C4-2B (cell line): ENCODE measurements at regions not wholly inside any gene's neighbourhood (a gene's known extent, or its start where the extent isn't known, plus 50 kb on each side); places are given as distances from the start of the nearest gene placed in this dataset.

Experiments
- H3K27ac ChIP-seq: fragments of 450-650 bp; 2 replicates; pipeline ENCODE4 v1.5.1; 2017
- ZFX ChIP-seq: fragments of 450-650 bp; IDR thresholded peaks from 2 replicates; pipeline ENCODE4 v1.6.1; 2017
- TF ChIP-seq, protein P1 (sequence below): fragments of 450-650 bp; conservative IDR thresholded peaks from 2 replicates; pipeline ENCODE4 v1.5.1; 2017; ENCODE audit warnings: mild to moderate bottlenecking

DNA sequence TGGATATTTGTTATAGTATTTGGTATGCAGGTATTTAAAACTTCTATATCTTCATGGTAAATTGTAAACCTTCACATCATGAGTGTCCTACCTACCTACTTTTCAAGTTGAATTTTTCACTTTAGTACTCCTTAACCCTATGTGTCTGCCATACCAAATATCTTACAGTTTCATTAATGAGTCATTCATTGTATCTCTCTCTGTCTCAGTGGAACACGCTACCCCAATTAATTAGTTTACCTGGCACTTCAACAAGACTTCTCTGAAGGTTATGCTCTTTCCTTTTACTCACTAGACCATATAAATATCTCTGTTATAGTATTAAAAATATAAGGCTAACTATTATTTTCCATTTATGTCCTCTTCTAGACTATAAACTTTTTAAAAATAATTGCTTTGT lies 123.9 kb upstream of the GJE1 start:
- H3K27ac ChIP-seq: no peak overlapping the region
- TF ChIP-seq ZFX: no peak
- TF ChIP-seq, protein P1, sequence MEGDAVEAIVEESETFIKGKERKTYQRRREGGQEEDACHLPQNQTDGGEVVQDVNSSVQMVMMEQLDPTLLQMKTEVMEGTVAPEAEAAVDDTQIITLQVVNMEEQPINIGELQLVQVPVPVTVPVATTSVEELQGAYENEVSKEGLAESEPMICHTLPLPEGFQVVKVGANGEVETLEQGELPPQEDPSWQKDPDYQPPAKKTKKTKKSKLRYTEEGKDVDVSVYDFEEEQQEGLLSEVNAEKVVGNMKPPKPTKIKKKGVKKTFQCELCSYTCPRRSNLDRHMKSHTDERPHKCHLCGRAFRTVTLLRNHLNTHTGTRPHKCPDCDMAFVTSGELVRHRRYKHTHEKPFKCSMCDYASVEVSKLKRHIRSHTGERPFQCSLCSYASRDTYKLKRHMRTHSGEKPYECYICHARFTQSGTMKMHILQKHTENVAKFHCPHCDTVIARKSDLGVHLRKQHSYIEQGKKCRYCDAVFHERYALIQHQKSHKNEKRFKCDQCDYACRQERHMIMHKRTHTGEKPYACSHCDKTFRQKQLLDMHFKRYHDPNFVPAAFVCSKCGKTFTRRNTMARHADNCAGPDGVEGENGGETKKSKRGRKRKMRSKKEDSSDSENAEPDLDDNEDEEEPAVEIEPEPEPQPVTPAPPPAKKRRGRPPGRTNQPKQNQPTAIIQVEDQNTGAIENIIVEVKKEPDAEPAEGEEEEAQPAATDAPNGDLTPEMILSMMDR: no peak

DNA sequence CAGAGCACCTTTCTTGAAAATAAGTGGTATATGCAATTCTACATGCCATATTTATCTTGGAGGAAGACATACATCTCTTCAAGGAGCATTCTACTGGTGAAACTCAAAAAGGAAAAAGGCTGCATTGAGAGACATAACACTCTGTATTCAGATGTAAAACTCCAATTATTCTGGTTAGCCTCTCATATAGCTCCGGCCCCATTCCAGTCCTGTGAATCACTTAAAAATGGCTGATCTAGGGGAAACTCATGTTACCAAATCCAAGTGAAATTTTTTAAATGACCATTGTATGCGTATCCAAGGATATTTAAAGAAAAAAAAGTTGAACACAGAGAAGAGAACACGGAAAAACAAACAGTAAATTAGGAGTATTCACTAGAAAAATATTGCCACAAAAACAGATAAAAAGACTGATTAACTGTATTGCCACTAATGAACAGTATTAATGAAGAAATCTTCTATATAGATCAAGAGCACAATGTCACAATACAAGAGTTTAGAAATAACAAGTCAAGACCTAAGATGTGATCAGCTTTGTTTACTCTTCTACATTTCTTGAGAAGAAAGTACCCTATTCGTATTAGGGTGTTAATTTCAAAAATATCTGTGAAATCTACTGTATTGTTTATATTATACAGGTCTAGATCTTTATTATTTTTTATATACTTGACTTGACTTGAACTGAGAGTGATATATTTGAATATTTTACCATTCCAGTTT lies 124.5 kb upstream of the GJE1 start:
- H3K27ac ChIP-seq: no peak overlapping the region
- no peak for TF ChIP-seq ZFX
- TF ChIP-seq, protein P1: no peak

DNA sequence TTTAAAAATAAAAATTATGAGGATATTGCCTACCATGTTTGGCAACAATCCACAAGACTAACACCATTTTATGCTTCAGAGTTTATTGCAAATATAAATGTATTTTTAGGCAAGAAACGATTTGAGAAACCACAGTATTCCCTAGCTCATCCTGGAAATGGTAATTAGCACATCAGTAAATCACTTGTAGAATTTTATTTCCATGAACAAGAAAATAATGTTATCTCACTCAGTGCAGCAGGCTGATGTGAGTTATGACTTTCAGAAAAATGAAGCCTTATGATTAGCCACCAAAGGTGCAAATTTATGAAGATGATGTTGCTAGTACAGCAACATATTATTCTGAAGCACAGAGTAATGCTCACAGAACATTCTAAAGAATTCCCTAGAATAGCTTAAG lies 127.7 kb upstream of the GJE1 start:
- no peak overlapping the region for H3K27ac ChIP-seq
- TF ChIP-seq, protein P1: no peak
- no peak for TF ChIP-seq ZFX

GRCh38 chr6:142002825-142003405 lies 129.8 kb upstream of the GJE1 start:
- TF ChIP-seq ZFX: no peak
- TF ChIP-seq, protein P1: no peak

DNA sequence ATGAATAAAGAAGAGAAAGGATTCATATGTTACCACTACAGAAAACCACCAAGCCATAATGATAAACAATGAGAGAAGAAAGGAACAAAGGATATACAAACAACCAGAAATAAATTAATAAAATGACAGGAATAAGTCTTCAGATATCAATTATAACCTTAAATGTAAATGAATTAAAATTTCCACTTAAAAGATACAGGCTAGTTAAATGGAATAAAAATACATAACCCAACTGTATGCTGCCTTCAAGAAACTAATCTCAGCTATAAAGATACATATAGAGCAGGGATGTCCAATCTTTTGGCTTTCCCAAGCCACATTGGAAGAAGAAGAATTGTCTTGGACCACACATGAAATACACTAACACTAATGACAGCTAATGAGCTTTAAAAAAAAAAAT lies 135.9 kb upstream of the GJE1 start:
- TF ChIP-seq, protein P1: no peak
- no peak overlapping the region for H3K27ac ChIP-seq

More at GRCh38 chr6:142002825-142003405, 129.8 kb upstream of the GJE1 start:
- no peak overlapping the region for H3K27ac ChIP-seq

DNA sequence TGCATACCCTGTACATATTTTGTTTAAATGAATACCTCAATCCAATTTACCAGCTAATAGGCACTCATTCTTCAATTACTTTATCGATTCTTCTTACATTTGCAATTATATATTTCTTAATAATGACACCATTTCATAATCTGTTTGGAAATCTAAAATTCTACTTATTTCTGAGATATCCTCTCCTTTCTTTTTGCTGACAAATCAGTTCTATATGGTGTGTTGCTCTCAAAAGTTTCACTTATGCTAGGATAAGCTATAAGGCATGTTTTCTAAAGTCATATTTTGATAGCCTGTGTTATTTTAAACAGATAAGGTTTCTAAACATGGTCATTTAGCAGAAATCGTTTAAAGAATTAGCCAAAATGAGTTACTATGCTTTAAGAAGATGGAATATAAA lies 140.6 kb upstream of the GJE1 start:
- TF ChIP-seq, protein P1: no peak
- no peak for TF ChIP-seq ZFX

DNA sequence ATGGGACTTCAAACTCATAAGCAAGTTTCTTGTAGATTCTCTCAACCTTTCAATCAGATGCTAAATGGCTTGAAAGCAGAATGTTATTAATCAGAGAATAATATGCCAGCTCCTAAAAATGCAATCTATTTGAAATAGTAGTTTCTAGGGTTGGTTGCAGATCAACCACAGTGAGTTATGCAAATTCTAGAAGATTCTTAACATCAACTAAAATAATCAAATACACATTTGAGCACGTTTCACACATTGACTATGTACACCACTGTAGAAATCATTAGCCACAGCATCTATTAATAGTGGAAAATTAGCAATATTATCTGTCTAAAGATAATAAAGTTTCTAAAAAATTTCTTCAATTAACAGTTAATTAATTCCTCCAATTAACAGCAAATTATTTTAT lies 141.9 kb upstream of the GJE1 start:
- no peak for TF ChIP-seq ZFX
- TF ChIP-seq, protein P1: no peak
- H3K27ac ChIP-seq: no peak overlapping the region

More for the DNA sequence above, 140.6 kb upstream of the GJE1 start:
- H3K27ac ChIP-seq: no peak overlapping the region
